ENCODE measurements at regions not wholly inside any gene's neighbourhood (a gene's known extent, or its start where the extent isn't known, plus 50 kb on each side); places are given as distances from the start of the nearest gene placed in this dataset.

- H2BK12ac ChIP-seq (ENCODE audit: insufficient read length, low read depth, low read length): no peak overlapping the region
- H3K56ac ChIP-seq (ENCODE audit: insufficient read length, low read depth, low read length): no peak overlapping the region
- H2AFZ ChIP-seq (ENCODE audit: low read length): no peak overlapping the region
- H3T11ph ChIP-seq (ENCODE audit: low read length): no peak overlapping the region
- no peak overlapping the region for H2AK5ac ChIP-seq (ENCODE audit: insufficient read length, low read length)
- no peaks in the 10 kb centered on the region for H3K23me2 ChIP-seq (ENCODE audit: insufficient read length, low read depth, low read length, poor library complexity, severe bottlenecking)
- Mint-ChIP-seq H3K4me1 (peaks cover 6 to 10% of the 10 kb centered on the region in 2 experiments), H3K36me3 (ENCODE audit: insufficient read depth in 1 of 3, low read depth in 3 of 3) (no peaks in the 10 kb centered on the region), H3K9me3 (no peaks in the 10 kb centered on the region), H3K27me3 (ENCODE audit: low read depth) (no peaks in the 10 kb centered on the region), H3K4me3 (no peak overlapping the region), H3K27ac (no peak overlapping the region)
- H3K4me2 ChIP-seq (ENCODE audit: insufficient read depth, insufficient read length, low read length): no peak overlapping the region
- DNase-seq: no peak
- no peaks in the 10 kb centered on the region for H3K9me3 ChIP-seq (ENCODE audit: control insufficient read depth, low read depth, low read length)
- no peak overlapping the region for H2BK5ac ChIP-seq (ENCODE audit: insufficient read length, low read length)
- H3K79me1 ChIP-seq (ENCODE audit: insufficient read depth, low read depth, low read length, poor library complexity, severe bottlenecking): no peaks in the 10 kb centered on the region
- no peak overlapping the region for H3K14ac ChIP-seq (ENCODE audit: insufficient read depth, low read length)
- H4K5ac ChIP-seq (ENCODE audit: insufficient read length, low read depth, low read length): no peak overlapping the region
- no peak overlapping the region for H4K8ac ChIP-seq (replicated peaks; ENCODE audit: insufficient read length, low read depth, low read length)
- WGBS (ENCODE audit: extremely low coverage, insufficient read length, low lambda C conversion rate): no CpG with 5 or more reads among the region's 4 CpGs
- no peak overlapping the region for H2BK15ac ChIP-seq (ENCODE audit: low read depth, low read length)
- no peaks in the 10 kb centered on the region for H4K20me1 ChIP-seq (ENCODE audit: control insufficient read depth, insufficient read depth, insufficient read length)
- H3K27me3 ChIP-seq (ENCODE audit: insufficient read depth, low read length): no peaks in the 10 kb centered on the region
- H3K9ac ChIP-seq (ENCODE audit: extremely low read depth, insufficient read length, low read length): no peak overlapping the region
- no peak overlapping the region for H2BK120ac ChIP-seq (ENCODE audit: low read depth, low read length, poor library complexity, severe bottlenecking)
- H2BK20ac ChIP-seq (ENCODE audit: low read depth, low read length, poor library complexity, severe bottlenecking): no peak overlapping the region
- no peak overlapping the region for H3K23ac ChIP-seq (ENCODE audit: insufficient read length, low read depth, low read length)
- H3K18ac ChIP-seq (ENCODE audit: insufficient read length, low read depth, low read length): no peak overlapping the region
- H4K91ac ChIP-seq (ENCODE audit: insufficient read length, low read depth, low read length): no peak overlapping the region
- no peaks in the 10 kb centered on the region for H3K79me2 ChIP-seq (ENCODE audit: insufficient read depth, low read length)
- TF ChIP-seq, protein P1, sequence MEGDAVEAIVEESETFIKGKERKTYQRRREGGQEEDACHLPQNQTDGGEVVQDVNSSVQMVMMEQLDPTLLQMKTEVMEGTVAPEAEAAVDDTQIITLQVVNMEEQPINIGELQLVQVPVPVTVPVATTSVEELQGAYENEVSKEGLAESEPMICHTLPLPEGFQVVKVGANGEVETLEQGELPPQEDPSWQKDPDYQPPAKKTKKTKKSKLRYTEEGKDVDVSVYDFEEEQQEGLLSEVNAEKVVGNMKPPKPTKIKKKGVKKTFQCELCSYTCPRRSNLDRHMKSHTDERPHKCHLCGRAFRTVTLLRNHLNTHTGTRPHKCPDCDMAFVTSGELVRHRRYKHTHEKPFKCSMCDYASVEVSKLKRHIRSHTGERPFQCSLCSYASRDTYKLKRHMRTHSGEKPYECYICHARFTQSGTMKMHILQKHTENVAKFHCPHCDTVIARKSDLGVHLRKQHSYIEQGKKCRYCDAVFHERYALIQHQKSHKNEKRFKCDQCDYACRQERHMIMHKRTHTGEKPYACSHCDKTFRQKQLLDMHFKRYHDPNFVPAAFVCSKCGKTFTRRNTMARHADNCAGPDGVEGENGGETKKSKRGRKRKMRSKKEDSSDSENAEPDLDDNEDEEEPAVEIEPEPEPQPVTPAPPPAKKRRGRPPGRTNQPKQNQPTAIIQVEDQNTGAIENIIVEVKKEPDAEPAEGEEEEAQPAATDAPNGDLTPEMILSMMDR (conservative IDR thresholded peaks at IDR 0.05): no peak
- no peak overlapping the region for H3K27ac ChIP-seq (ENCODE audit: insufficient read length, low read depth, low read length)
- no peak overlapping the region for H3K4ac ChIP-seq (ENCODE audit: low read depth, low read length)
- no peaks in the 10 kb centered on the region for H3K4me1 ChIP-seq (ENCODE audit: insufficient read depth, low read length)
Measured at GRCh38 chr12:23108957-23109356, 484.0 kb downstream of the ETNK1 start.
